Fibroblast of skin of left biceps (primary cell): ENCODE measurements at regions not wholly inside any gene's neighbourhood (a gene's known extent, or its start where the extent isn't known, plus 50 kb on each side); places are given as distances from the start of the nearest gene placed in this dataset.

Experiments used
- DNase-seq, 2 experiments: peaks; one replicate each; pipeline ENCODE4 v3.0.0-alpha.2; 2013; ENCODE audit warnings: low read depth in 2 of 2

GRCh38 chr11:130801333-130802122 lies 114.8 kb downstream of the SNX19 start:
- no peak for DNase-seq

DNA sequence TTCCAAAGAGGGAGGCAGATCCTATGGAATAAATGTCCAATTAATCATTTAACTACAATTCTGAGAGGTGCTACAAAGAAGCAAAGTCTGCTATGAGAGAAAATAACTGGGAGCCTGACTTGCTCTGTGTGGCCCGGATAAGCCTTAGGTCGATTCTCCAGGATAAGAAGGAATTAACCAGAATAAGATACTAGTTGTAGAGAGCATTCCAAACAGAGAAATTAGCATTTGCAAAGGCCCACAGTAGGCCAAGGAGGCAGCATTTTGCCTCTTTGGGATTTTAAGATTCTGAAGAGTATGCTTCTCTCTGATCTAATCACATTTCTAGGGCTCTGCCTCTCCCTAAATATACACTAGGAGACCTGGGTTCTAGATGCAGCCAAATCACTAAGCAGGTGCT lies 113.7 kb downstream of the SNX19 start:
- no peak for DNase-seq

DNA sequence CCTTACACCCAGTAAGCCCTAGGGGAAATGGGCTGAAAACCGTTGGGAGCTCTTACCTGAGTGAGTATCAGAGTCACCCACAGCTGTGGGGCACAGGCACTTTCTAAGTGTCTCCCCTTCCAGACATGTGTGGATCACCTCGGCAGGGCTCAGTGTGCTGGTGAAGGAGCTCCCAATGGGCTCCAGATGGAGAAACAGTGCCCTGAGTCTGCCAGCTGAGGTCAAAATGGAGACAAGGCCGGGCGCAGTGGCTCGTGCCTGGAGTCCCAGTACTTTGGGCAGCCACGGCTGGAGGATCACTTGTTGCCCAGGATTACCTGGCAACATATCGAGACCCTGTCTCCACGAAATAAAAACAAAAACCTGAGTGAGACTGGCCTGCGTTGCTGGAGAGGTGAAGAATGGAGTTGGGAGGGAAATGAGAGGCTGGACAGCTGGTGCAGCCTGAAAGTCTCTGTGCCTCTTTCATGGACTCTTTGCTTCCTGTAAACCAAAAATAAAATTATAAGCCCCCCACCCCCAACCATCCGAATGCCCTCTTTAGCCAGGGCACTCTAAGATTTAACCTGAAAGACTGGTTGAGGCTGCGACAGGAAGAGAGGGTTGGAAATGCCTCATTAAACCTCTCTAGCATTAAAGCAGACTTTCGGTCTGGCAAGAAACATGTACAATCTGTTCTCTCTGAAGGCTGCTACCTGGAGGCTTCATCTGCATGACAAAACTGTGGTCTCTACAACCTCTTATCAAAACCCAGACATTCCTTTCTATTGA lies 111.8 kb downstream of the SNX19 start:
- DNase-seq = no peak

DNA sequence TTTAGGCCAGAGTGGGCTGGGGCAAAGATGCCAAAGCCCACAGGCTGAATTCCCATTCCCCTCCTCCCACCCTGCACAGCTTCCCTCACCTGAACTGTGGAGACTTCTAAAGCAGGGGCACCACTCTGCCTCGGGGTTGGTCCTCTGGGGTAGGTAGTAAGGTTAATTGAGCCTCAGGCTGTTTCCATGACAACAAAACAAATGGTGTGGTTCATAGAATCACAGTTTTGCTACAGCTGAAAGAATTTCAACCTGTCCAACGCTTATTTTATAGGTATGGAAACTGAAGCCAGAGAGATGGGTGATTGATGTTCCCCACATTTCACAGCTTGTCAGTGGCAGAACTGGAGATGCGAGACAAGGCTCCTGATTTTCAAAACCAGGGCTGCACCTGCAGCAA lies 109.5 kb downstream of the SNX19 start:
- no peak for DNase-seq

GRCh38 chr11:130808541-130808940 lies 107.7 kb downstream of the SNX19 start:
- DNase-seq = no peak

GRCh38 chr11:130813196-130813595 lies 103.1 kb downstream of the SNX19 start:
- no peak for DNase-seq

DNA sequence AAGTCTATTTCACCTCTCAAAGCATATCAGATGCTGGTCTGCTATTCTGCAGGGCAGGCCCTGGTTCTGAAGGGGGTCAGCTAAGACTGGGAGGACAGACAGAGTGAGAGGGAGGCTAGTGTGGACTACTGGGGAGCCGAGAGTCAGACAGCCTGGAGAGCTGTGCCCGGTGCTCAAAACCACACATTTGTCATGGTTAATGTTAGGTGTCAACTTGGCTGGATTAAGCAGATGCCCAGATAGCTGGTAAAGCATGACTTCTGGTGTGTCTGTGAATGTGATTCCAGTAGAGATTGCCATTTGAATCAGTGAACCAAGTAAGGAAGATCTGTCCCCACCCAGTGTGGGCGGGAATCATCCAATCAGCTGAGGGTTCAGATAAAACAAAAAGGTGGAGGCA lies 102.6 kb downstream of the SNX19 start:
- no peak for DNase-seq

DNA sequence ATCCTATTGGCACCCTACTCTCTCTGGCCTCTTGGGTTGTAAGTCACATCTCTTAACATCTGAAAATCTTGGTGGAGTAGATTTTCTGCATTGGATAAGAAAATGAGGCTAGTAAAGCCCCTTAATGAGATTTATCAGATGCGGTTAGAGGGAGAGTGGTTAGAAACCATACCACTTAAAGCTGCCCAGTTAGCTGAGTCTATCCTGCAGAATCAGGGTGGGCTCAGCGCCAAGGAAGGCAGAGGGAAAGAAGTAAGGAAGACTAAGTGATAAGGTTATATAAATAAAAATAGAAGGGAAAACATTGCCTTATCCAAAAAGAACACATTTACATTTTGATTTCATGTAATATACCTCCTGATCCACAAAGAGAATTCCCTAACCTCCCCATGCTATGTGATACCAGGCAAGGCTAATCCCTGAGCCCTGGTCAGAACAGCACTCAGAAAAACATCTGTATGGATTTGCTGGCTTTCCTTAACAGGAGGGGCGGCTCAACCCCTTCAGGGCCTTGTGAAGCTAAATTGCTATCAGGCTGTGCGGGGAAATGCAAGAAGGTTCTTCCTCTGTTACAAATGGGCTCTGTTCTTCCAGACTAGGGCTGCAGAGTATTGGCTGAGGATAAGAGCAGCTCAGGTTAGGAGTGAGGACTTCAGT lies 101.7 kb downstream of the SNX19 start:
- DNase-seq = no peak

DNA sequence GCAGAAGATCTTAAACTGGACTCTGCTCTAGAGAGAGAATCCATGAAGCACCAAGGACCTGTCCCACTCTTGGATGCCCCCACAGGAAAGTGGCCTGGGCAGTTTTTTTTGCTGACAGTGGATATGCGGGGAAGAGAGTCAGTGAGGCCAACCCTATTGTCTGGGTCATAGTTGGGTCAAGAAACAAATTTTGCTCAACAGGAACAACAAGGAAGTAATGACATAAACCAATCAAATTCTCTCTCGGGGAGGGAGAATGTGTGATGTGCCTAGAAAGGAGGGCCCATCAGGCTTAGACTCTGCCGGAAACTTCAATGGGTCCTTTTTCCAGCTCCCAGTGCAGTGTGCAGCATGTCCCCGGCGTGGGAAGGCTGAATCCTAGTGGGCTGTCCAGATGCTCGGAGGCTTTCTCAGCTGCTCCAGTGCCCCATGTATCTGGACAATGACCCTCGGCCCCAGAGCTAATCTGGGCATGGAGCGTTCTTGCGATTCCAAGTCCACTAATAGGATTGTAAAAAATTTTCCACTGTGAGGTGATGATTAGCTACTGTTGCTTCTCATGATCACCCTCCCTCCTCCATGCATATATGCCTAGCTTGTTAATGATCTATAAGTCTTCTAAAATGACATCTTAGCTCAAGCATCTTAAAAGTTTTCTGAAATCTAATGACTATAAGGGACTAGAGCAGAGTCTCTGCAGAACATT lies 101.0 kb downstream of the SNX19 start:
- no peak for DNase-seq

DNA sequence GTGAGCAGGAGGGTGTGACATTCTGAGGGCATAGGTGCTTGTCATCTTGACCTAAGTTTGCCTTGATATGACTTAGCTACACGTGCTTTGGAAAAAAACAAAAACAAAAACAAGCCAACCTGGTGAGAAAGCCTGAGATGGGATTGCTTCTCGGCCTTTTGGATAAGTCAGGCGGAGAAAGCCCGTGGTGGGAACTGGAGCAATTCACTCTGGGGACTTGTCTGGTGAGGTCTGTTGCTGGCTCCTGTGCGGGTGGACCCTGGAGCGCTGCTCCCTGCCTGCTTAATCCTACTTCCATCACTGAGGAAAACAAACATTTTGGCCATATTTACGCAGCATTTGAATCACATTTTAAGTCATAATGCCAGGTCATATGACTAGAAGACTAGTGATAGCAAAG lies 100.3 kb downstream of the SNX19 start:
- DNase-seq = no peak

DNA sequence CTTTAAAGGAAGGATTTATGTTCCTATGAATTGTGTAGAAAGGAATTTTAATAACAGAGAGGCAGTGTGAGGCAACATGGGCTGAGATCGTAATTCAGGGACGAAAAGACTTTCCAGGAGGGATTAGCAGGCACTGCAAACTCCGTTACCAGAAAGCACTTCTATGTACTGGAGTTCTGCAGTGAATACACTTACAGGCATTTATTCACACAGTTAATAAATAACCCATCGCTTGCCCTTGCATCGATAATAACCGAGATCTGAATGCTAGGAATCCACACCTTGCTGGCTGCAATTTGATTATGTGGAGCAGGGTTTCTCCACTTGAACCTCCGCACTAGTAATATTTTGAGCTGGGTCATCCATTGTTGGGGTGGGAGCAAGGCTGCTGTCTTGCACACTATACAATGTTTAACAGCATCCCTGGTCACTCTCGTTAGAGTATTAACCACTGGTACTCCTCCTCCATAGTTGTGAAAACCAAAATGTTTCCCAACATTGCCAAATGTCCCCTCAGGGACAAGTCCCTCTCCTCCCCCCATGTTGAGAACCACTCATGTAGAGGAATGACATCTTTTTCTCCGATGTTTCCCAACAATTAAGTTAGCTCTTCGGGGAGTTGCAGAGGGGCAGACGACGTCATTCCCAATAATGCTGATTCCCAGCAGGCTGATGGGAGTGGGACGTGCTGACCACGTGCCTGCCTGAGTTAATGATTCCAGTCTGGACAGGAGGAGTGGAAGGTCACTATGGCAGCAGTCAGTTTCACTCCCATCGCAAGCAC lies 99.5 kb downstream of the SNX19 start:
- DNase-seq = no peak

DNA sequence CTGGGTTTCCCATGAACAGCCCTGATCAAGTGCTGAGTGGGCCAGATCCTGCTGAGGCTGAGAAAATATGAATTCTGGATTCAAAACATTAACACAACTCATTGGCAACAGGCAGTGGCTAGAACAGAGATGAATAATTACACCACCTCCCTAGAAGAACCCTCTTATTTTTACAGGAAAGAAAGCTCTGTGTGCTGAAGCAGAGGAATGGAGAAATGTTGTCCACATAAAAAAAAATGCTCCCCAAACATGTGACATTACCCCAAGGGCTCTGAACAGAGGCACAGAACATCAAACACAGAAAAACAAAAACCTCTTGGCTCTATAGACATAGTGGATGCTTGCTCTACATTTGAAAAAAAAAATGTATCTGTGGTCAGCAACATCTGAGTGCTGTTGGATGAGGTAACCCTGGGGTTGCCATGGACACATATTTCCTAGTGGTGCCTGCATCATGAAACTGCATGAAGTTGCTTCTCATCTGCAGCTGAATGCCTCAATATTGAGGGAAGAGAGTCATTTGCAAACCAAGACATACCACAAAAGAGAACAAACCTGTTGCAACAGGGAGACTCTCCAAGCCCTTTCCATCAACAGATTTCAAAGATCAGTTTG lies 98.8 kb downstream of the SNX19 start:
- DNase-seq = peak; percentile 80 to 84

- DNase-seq = no peak
Measured at GRCh38 chr11:130819625-130820024, 96.7 kb downstream of the SNX19 start.
